GM23248 (cell line): ENCODE measurements at regions not wholly inside any gene's neighbourhood (a gene's known extent, or its start where the extent isn't known, plus 50 kb on each side); places are given as distances from the start of the nearest gene placed in this dataset.

Experiments
- DNase-seq: peaks from one replicate; pipeline ENCODE4 v3.0.0-alpha.2; 2015
- H2AFZ ChIP-seq: fragments of 200-600 bp; sonication (generic); 2 replicates; pipeline ENCODE4 v1.6.1; 2016; ENCODE audit warnings: antibody characterized with exemption
- H3F3A ChIP-seq: fragments of 200-600 bp; sonication (generic); 2 replicates; pipeline ENCODE4 v1.6.1; 2016; ENCODE audit warnings: mild to moderate bottlenecking, antibody characterized with exemption, mixed run types; ENCODE audit not compliant: insufficient read depth
- H3K27ac ChIP-seq: fragments of 200-600 bp; sonication (generic); 2 replicates; pipeline ENCODE4 v1.5.1; 2016; ENCODE audit warnings: mild to moderate bottlenecking
- H3K27me3 ChIP-seq: fragments of 200-600 bp; sonication (generic); replicated peaks from 2 replicates; pipeline ENCODE4 v1.6.1; 2016; ENCODE audit warnings: mild to moderate bottlenecking; ENCODE audit not compliant: insufficient read depth
- H3K36me3 ChIP-seq: fragments of 200-600 bp; sonication (generic); 2 replicates; pipeline ENCODE4 v1.6.1; 2016; ENCODE audit warnings: low read depth, mild to moderate bottlenecking
- H3K4me1 ChIP-seq: fragments of 200-600 bp; sonication (generic); 2 replicates; pipeline ENCODE4 v1.6.1; 2016; ENCODE audit warnings: mild to moderate bottlenecking; ENCODE audit not compliant: insufficient read depth
- H3K4me2 ChIP-seq: fragments of 200-600 bp; sonication (generic); one replicate; pipeline ENCODE4 v1.6.1; 2016; ENCODE audit warnings: mild to moderate bottlenecking; ENCODE audit not compliant: unreplicated experiment
- H3K4me3 ChIP-seq: fragments of 200-600 bp; sonication (generic); 2 replicates; pipeline ENCODE4 v1.5.1; 2016; ENCODE audit warnings: mild to moderate bottlenecking
- H3K79me2 ChIP-seq: fragments of 200-600 bp; sonication (generic); 2 replicates; pipeline ENCODE4 v1.6.1; 2016; ENCODE audit warnings: mild to moderate bottlenecking; ENCODE audit not compliant: insufficient read depth
- H3K9ac ChIP-seq: fragments of 200-600 bp; sonication (generic); 2 replicates; pipeline ENCODE4 v1.6.1; 2016; ENCODE audit warnings: mild to moderate bottlenecking
- H3K9me2 ChIP-seq: fragments of 200-600 bp; sonication (generic); 2 replicates; pipeline ENCODE4 v1.6.1; 2016; ENCODE audit warnings: mixed run types, mild to moderate bottlenecking, moderate library complexity; ENCODE audit not compliant: insufficient read depth
- H3K9me3 ChIP-seq: fragments of 200-600 bp; sonication (generic); one replicate; pipeline ENCODE4 v1.6.1; 2017; ENCODE audit warnings: low read depth
- H4K20me1 ChIP-seq: fragments of 200-600 bp; sonication (generic); 2 replicates; pipeline ENCODE4 v1.6.0; 2016; ENCODE audit not compliant: insufficient read depth
- EZH2 ChIP-seq: fragments of 200-600 bp; sonication (generic); IDR thresholded peaks from 2 replicates; pipeline ENCODE4 v1.6.1; 2018; ENCODE audit warnings: antibody characterized with exemption, mild to moderate bottlenecking; ENCODE audit not compliant: insufficient read depth, poor library complexity, severe bottlenecking
- EZH2phosphoT487 ChIP-seq: fragments of 200-600 bp; sonication (generic); IDR thresholded peaks from 2 replicates; pipeline ENCODE4 v1.6.1; 2018; ENCODE audit warnings: antibody characterized with exemption, moderate library complexity, mild to moderate bottlenecking, low read depth; ENCODE audit not compliant: insufficient read depth
- WGBS, 2 experiments: methylation state at CpG; one replicate each; pipeline ENCODE4 v1.1.6; 2015 to 2017; ENCODE audit warnings: low lambda C conversion rate in 2 of 2, low coverage in 1 of 2; ENCODE audit errors: missing lambda C conversion rate in 2 of 2; 5-methylcytosine and 5-hydroxymethylcytosine counted together
- in situ Hi-C: fragments of 300-500 bp; cut with MboI; formaldehyde crosslinking; loops from 2 replicates; pipeline ENCODE4 v1.15.0; 2020

DNA sequence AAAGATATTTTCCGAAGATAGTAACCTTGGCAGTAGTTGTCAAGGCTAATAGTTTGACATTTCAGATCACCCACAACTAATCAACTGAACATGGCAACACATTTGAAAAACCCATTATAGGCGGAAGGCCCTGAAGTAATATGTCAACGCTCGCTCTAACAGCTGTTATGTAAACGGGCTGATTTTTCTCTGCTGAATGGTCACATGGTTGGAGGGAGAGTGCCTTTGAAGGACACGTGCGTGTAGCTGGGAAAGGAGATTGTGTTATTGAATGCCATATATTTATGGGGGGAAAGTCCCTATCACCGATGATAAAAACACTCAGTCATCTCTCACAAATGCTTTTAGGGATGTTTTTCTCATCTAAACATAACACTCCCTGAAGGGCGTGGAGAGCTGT, 160.0 kb upstream of the RALGAPA2 start:
- no peak for DNase-seq
- Histone ChIP-seq H3K9me2 (no peaks in the 10 kb centered on the region), H3K79me2 (no peaks in the 10 kb centered on the region), H3K9ac (no peak overlapping the region), H3K27ac (no peak overlapping the region), H3K9me3 (no peaks in the 10 kb centered on the region), H3K4me3 (no peak overlapping the region), H2AFZ (no peak overlapping the region), H4K20me1 (no peaks in the 10 kb centered on the region), H3F3A (no peaks in the 10 kb centered on the region), H3K36me3 (no peaks in the 10 kb centered on the region), H3K4me1 (no peaks in the 10 kb centered on the region), H3K4me2 (no peak overlapping the region), H3K27me3 (no peaks in the 10 kb centered on the region)
- no peak for TF ChIP-seq EZH2phosphoT487
- no peak for TF ChIP-seq EZH2
- 45% methylated on average over 9 of the region's 9 CpGs for WGBS, 2 experiments
- in situ Hi-C loops: loop anchor here (25.0 kb wide), 1 partner anchor 365 kb away; no protein-coding TSS in a partner anchor

DNA sequence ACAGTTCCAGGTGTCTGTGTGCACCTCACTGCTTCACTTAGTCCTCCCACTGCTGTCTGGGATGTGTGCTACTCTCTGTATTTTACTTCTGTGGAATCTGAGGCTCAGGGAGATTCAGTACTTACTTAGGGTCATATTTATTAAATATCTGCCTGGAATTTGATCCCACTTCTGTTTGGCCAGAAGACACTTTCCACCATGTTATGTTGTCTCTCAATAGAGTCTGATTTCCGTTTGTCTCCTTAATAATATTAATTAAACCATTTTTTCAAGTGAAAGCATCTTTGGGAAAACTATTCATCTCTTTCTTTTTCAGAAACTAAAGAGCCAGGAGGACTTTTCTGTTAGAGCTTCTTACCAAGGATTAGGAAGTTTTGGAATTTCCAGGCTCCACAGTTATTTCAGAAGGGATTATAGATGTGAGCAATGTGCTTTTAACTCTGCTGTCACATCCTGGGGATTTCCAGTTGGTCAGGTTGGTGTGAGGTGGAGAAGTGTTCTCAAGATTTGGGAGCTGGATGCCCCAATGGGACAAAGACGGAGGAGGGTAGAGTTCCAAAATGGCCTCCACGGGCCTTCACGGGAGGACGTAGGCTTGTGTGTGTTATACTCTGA, 156.8 kb upstream of the RALGAPA2 start:
- Histone ChIP-seq H2AFZ (no peak overlapping the region), H3K27ac (no peak overlapping the region), H4K20me1 (no peaks in the 10 kb centered on the region), H3K27me3 (no peaks in the 10 kb centered on the region), H3K9ac (no peak overlapping the region), H3K9me2 (no peaks in the 10 kb centered on the region), H3F3A (no peaks in the 10 kb centered on the region), H3K79me2 (no peaks in the 10 kb centered on the region), H3K36me3 (no peaks in the 10 kb centered on the region), H3K4me2 (no peak overlapping the region), H3K9me3 (no peaks in the 10 kb centered on the region), H3K4me3 (no peak overlapping the region), H3K4me1 (no peaks in the 10 kb centered on the region)
- no peak for DNase-seq
- WGBS, 2 experiments: 60 to 62% methylated on average over 5 of the region's 5 CpGs
- in situ Hi-C loops: loop anchor here (25.0 kb wide), 1 partner anchor 368 kb away; no protein-coding TSS in a partner anchor
- TF ChIP-seq EZH2 (no peak), EZH2phosphoT487 (no peak)

DNA sequence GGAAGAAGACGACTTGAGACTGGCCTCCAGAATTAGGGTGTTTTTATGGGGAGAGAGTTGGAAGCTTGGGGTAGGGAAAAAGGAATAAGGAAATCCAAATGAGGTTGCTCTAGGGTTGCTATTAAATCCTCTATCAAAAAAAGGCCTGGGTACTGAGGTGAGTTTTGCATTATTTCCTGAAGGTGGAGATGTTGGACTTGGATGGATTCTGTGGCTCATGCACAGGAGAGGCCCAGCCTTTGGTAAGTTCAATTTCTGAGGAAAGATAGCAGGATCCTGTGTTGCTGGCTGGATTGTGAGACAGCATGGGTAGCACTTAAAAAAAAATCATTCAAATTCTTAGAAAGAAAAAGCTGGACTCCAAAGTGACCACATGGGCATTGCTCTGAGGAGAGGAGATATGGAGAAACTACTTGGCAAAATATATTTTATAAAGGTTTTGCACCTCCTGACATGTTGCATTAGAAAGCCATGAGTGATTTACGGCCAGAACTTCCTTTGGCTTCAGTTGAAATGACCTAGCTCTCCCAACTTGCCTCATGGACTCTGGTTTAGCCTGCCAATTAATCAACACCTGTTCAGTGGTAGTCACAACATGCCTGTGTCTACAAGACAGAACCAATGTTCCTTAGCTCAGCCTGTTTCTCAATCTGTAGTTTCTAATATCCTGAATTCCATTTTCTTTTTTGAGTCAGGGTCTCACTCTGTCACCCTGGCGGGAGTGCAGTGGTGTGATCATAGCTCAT, 152.1 kb upstream of the RALGAPA2 start:
- Histone ChIP-seq H3K9ac (no peak overlapping the region), H3K4me1 (no peaks in the 10 kb centered on the region), H4K20me1 (no peaks in the 10 kb centered on the region), H3K27ac (no peak overlapping the region), H3K9me2 (no peaks in the 10 kb centered on the region), H3K79me2 (no peaks in the 10 kb centered on the region), H3K9me3 (no peaks in the 10 kb centered on the region), H3K36me3 (no peaks in the 10 kb centered on the region), H3F3A (no peaks in the 10 kb centered on the region), H2AFZ (no peak overlapping the region), H3K4me2 (no peak overlapping the region), H3K4me3 (no peak overlapping the region), H3K27me3 (no peaks in the 10 kb centered on the region)
- peak; percentile 13 for DNase-seq
- WGBS, 2 experiments: 30 to 32% methylated on average over 3 of the region's 3 CpGs
- in situ Hi-C loops: loop anchor here (25.0 kb wide), 1 partner anchor 373 kb away; no protein-coding TSS in a partner anchor
- TF ChIP-seq EZH2phosphoT487: no peak
- TF ChIP-seq EZH2: no peak

DNA sequence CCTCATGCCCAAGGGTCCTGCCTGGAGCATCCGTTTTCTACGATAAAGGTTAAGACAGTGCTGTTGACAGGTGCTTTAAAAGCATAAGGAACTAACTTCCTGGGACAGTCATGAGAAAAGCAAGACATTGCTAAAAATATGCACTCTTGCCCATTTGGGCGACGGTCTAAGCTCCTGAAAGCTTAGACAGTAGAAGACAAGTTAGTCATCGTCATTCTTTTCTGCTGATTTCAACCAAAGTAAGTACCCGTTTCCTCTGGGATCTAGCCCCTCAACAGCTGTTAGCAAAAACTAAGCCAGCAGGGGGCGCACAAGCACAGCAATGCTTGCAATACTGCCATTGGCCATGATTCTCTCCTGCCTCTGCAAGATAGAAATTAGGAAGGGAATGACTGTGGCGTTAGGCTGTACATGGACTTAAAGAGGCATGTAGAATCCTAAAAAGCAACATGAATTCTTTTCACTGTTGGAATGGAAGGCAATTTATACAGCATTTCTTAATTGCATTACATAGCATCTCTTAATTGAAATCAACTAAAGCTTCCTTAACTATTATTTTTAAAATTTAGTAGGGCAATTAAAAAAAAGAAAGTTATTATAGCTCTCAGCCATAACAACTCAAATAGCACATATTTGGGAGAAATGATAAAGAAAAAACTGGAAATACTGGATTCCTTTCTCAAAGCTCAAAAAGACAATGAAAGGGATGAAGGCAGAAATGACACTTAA, 147.8 kb upstream of the RALGAPA2 start:
- no peak overlapping the region for H3K4me2 ChIP-seq
- no peaks in the 10 kb centered on the region for H4K20me1 ChIP-seq
- in situ Hi-C loops: loop anchor here (25.0 kb wide), 1 partner anchor 377 kb away; no protein-coding TSS in a partner anchor
- no peak for TF ChIP-seq EZH2phosphoT487
- no peak for TF ChIP-seq EZH2
- no peak overlapping the region for H2AFZ ChIP-seq
- H3K79me2 ChIP-seq: no peaks in the 10 kb centered on the region
- no peaks in the 10 kb centered on the region for H3K4me1 ChIP-seq
- H3K9ac ChIP-seq: no peak overlapping the region
- no peak overlapping the region for H3K27ac ChIP-seq
- no peaks in the 10 kb centered on the region for H3F3A ChIP-seq
- no peaks in the 10 kb centered on the region for H3K9me2 ChIP-seq
- H3K27me3 ChIP-seq: no peaks in the 10 kb centered on the region
- no peaks in the 10 kb centered on the region for H3K36me3 ChIP-seq
- peak; percentile 89 for DNase-seq
- no peak overlapping the region for H3K4me3 ChIP-seq
- WGBS, 2 experiments: 13 to 16% methylated on average over 8 of the region's 8 CpGs
- no peaks in the 10 kb centered on the region for H3K9me3 ChIP-seq
